OCI-LY7 (cell line): ENCODE measurements at regions not wholly inside any gene's neighbourhood (a gene's known extent, or its start where the extent isn't known, plus 50 kb on each side); places are given as distances from the start of the nearest gene placed in this dataset.
A peak's percentile ranks its signal among the peaks of the same experiment; 100 is the strongest.

Experiments used
- BruUV-seq: library from RNA; stranded (reverse); fragments of 400-500 nt; replicated peaks from 2 replicates; lab custom pipeline; 2021; lab: Mats Ljungman, UMichigan
- CTCF ChIA-PET: fragments of 300-600 bp; sonication (Branson Sonifier 250); formaldehyde crosslinking; loops from one replicate; lab custom pipeline; 2022; ENCODE audit warnings: antibody characterized with exemption; ENCODE audit not compliant: unreplicated experiment; lab: Charles Lee
- POLR2A ChIA-PET: fragments of 300-600 bp; sonication (Branson Sonifier 250); formaldehyde crosslinking; loops from one replicate; lab custom pipeline; 2022; ENCODE audit warnings: antibody characterized with exemption; lab: Charles Lee
- DNase-seq: peaks from one replicate; pipeline ENCODE4 v3.0.0-alpha.2; 2015; ENCODE audit warnings: low spot score
- H2AFZ ChIP-seq: fragments of 200-600 bp; sonication (generic), shearing (Covaris generic); 2 replicates; pipeline ENCODE4 v1.6.1; 2014; ENCODE audit warnings: mild to moderate bottlenecking, antibody characterized with exemption, low read length, moderate library complexity
- H3K27ac ChIP-seq: fragments of 200-600 bp; sonication (generic); 2 replicates; pipeline ENCODE4 v1.5.1; 2014; ENCODE audit warnings: mixed run types, low read depth, mild to moderate bottlenecking, moderate library complexity, low read length, inconsistent platforms; ENCODE audit not compliant: poor library complexity, severe bottlenecking
- H3K36me3 ChIP-seq: fragments of 200-600 bp; sonication (generic); 2 replicates; pipeline ENCODE4 v1.6.1; 2014; ENCODE audit warnings: mild to moderate bottlenecking, antibody characterized with exemption, low read length, moderate library complexity, mixed read lengths; ENCODE audit not compliant: insufficient read depth
- H3K4me1 ChIP-seq: fragments of 200-600 bp; sonication (generic); 2 replicates; pipeline ENCODE4 v1.5.1; 2014; ENCODE audit warnings: mild to moderate bottlenecking, low read length; ENCODE audit not compliant: insufficient read depth, poor library complexity, severe bottlenecking
- H3K4me2 ChIP-seq: fragments of 200-600 bp; sonication (generic); 2 replicates; pipeline ENCODE4 v1.6.1; 2014; ENCODE audit warnings: mild to moderate bottlenecking, low read length
- H3K4me3 ChIP-seq: fragments of 200-600 bp; sonication (generic); 2 replicates; pipeline ENCODE4 v1.5.1; 2014; ENCODE audit warnings: mild to moderate bottlenecking, low read depth, low read length; ENCODE audit not compliant: poor library complexity, severe bottlenecking
- H3K79me2 ChIP-seq: fragments of 200-600 bp; sonication (generic); 2 replicates; pipeline ENCODE4 v1.6.1; 2016; ENCODE audit warnings: low read depth, mild to moderate bottlenecking, low read length, moderate library complexity, mixed read lengths; ENCODE audit not compliant: insufficient read depth
- H3K9me2 ChIP-seq: fragments of 200-600 bp; sonication (generic); 2 replicates; pipeline ENCODE4 v1.6.1; 2016; ENCODE audit warnings: mild to moderate bottlenecking, low read length, mixed read lengths; ENCODE audit not compliant: insufficient read depth
- H3K9me3 ChIP-seq: fragments of 200-600 bp; sonication (generic); 2 replicates; pipeline ENCODE4 v1.6.1; 2014; ENCODE audit warnings: mild to moderate bottlenecking, mixed run types, low read length, mixed read lengths
- H4K20me1 ChIP-seq: fragments of 200-600 bp; sonication (generic); 2 replicates; pipeline ENCODE4 v1.6.1; 2014; ENCODE audit warnings: mild to moderate bottlenecking, antibody characterized with exemption, low read length, moderate library complexity, mixed read lengths; ENCODE audit not compliant: insufficient read depth
- CTCF ChIP-seq: fragments of 200-600 bp; sonication (generic); conservative IDR thresholded peaks from 2 replicates; pipeline ENCODE4 v1.5.1; 2014; ENCODE audit warnings: mild to moderate bottlenecking, antibody characterized with exemption, low read length, moderate library complexity, mixed read lengths
- EZH2phosphoT487 ChIP-seq: fragments of 200-600 bp; sonication (generic); IDR thresholded peaks from 2 replicates; pipeline ENCODE4 v1.6.1; 2018; ENCODE audit warnings: low read depth, borderline replicate concordance, mild to moderate bottlenecking, mixed run types, antibody characterized with exemption, low read length, moderate library complexity, mixed read lengths
- intact Hi-C: fragments of 100-400 bp; cut with micrococcal nuclease; formaldehyde crosslinking; loops from one replicate; pipeline ENCODE4 v1.10.0; 2022; ENCODE audit not compliant: unreplicated experiment

- intact Hi-C loops = loop anchor here (5.0 kb wide), 1 partner anchor 240 kb away; no protein-coding TSS in a partner anchor
- Histone ChIP-seq H2AFZ (no peak overlapping the region), H3K4me1 (no peaks in the 10 kb centered on the region), H3K79me2 (no peaks in the 10 kb centered on the region), H3K4me2 (no peak overlapping the region), H4K20me1 (no peaks in the 10 kb centered on the region), H3K9me2 (no peaks in the 10 kb centered on the region), H3K27ac (no peak overlapping the region), H3K36me3 (no peaks in the 10 kb centered on the region), H3K4me3 (no peak overlapping the region), H3K9me3 (no peaks in the 10 kb centered on the region)
- no peak for DNase-seq
- BruUV-seq = no TSS peak
- no peak for TF ChIP-seq CTCF
- TF ChIP-seq EZH2phosphoT487 = no peak
- CTCF ChIA-PET = interaction anchor here (1.0 kb wide), 1 partner anchor 194 kb away, joined by 3 read pairs; no protein-coding TSS in a partner anchor
- POLR2A ChIA-PET = no interaction called here
Observed at GRCh38 chr11:116692318-116693101, 80.3 kb downstream of the BUD13 start.

GRCh38 chr11:116691771-116692177, 81.0 kb downstream of the BUD13 start:
- Histone ChIP-seq H3K9me2 (no peaks in the 10 kb centered on the region), H3K4me1 (no peaks in the 10 kb centered on the region), H3K4me3 (no peak overlapping the region), H3K4me2 (no peak overlapping the region), H3K27ac (no peak overlapping the region), H3K36me3 (no peaks in the 10 kb centered on the region), H2AFZ (no peak overlapping the region), H4K20me1 (no peaks in the 10 kb centered on the region), H3K9me3 (no peaks in the 10 kb centered on the region), H3K79me2 (no peaks in the 10 kb centered on the region)
- ChIA-PET POLR2A (no interaction called here), CTCF (interaction anchor here (1.0 kb wide), 1 partner anchor 193 kb away, joined by 3 read pairs; no protein-coding TSS in a partner anchor)
- TF ChIP-seq EZH2phosphoT487 = no peak
- peak; percentile 92 for TF ChIP-seq CTCF
- intact Hi-C loops = loop anchor here (5.0 kb wide), 1 partner anchor 239 kb away; no protein-coding TSS in a partner anchor
- no TSS peak for BruUV-seq
- DNase-seq = peak; percentile 49

- Histone ChIP-seq H3K4me1 (no peaks in the 10 kb centered on the region), H4K20me1 (no peaks in the 10 kb centered on the region), H3K9me3 (no peaks in the 10 kb centered on the region), H3K4me2 (no peak overlapping the region), H3K27ac (no peak overlapping the region), H2AFZ (no peak overlapping the region), H3K4me3 (no peak overlapping the region), H3K9me2 (no peaks in the 10 kb centered on the region), H3K79me2 (no peaks in the 10 kb centered on the region), H3K36me3 (no peaks in the 10 kb centered on the region)
- DNase-seq = no peak
- ChIA-PET CTCF (no interaction called here), POLR2A (no interaction called here)
- no TSS peak for BruUV-seq
- intact Hi-C loops = loop anchor here (5.0 kb wide), 1 partner anchor 238 kb away; no protein-coding TSS in a partner anchor
- TF ChIP-seq CTCF = no peak
- no peak for TF ChIP-seq EZH2phosphoT487
Observed at GRCh38 chr11:116690611-116691010, 82.2 kb downstream of the BUD13 start.
